ENCODE measurements at regions not wholly inside any gene's neighbourhood (a gene's known extent, or its start where the extent isn't known, plus 50 kb on each side); places are given as distances from the start of the nearest gene placed in this dataset.

GRCh38 chr5:122638581-122638980 is 136.3 kb upstream of the SNX2 start:
- TF ChIP-seq ZNF311 (tag by site-specific recombination; IDR thresholded peaks at IDR 0.05; ENCODE audit: borderline replicate concordance) (no peak), REPIN1 (tag by site-specific recombination; IDR thresholded peaks at IDR 0.05; ENCODE audit: low read depth) (no peak), KLF9 (tag by site-specific recombination; IDR thresholded peaks at IDR 0.05; ENCODE audit: low read depth) (no peak), ZNF624 (tag by site-specific recombination; IDR thresholded peaks at IDR 0.05) (no peak), KLF10 (tag by site-specific recombination; IDR thresholded peaks at IDR 0.05) (no peak), KLF16 (tag by site-specific recombination; IDR thresholded peaks at IDR 0.05) (no peak), ZIC2 (tag by site-specific recombination; IDR thresholded peaks at IDR 0.05) (no peak), KLF1 (tag by site-specific recombination; IDR thresholded peaks at IDR 0.05) (no peak)
- TF ChIP-seq, protein P1, sequence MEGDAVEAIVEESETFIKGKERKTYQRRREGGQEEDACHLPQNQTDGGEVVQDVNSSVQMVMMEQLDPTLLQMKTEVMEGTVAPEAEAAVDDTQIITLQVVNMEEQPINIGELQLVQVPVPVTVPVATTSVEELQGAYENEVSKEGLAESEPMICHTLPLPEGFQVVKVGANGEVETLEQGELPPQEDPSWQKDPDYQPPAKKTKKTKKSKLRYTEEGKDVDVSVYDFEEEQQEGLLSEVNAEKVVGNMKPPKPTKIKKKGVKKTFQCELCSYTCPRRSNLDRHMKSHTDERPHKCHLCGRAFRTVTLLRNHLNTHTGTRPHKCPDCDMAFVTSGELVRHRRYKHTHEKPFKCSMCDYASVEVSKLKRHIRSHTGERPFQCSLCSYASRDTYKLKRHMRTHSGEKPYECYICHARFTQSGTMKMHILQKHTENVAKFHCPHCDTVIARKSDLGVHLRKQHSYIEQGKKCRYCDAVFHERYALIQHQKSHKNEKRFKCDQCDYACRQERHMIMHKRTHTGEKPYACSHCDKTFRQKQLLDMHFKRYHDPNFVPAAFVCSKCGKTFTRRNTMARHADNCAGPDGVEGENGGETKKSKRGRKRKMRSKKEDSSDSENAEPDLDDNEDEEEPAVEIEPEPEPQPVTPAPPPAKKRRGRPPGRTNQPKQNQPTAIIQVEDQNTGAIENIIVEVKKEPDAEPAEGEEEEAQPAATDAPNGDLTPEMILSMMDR (tag by site-specific recombination; IDR thresholded peaks at IDR 0.05) = no peak
- TF ChIP-seq, protein P2, sequence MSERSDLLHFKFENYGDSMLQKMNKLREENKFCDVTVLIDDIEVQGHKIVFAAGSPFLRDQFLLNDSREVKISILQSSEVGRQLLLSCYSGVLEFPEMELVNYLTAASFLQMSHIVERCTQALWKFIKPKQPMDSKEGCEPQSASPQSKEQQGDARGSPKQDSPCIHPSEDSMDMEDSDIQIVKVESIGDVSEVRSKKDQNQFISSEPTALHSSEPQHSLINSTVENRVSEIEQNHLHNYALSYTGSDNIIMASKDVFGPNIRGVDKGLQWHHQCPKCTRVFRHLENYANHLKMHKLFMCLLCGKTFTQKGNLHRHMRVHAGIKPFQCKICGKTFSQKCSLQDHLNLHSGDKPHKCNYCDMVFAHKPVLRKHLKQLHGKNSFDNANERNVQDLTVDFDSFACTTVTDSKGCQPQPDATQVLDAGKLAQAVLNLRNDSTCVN (tag by site-specific recombination; optimal IDR thresholded peaks at IDR 0.05) = no peak

All from HEK293 (cell line).